Neural cell (in vitro differentiated cells): ENCODE measurements at regions not wholly inside any gene's neighbourhood (a gene's known extent, or its start where the extent isn't known, plus 50 kb on each side); places are given as distances from the start of the nearest gene placed in this dataset.
"Not testable (repeated sequence)": the region's sequence is repeated elsewhere in the genome, so short reads cannot be mapped to it uniquely, and the experiment has no call there.

Source experiments
- CTCF ChIP-seq: fragments of 450-650 bp; IDR thresholded peaks from 2 replicates; pipeline ENCODE4 v1.5.1; 2014; ENCODE audit warnings: antibody characterized with exemption, mild to moderate bottlenecking, moderate library complexity; ENCODE audit not compliant: poor library complexity, severe bottlenecking
- EP300 ChIP-seq: fragments of 450-650 bp; conservative IDR thresholded peaks from 2 replicates; pipeline ENCODE4 v1.6.1; 2014; ENCODE audit warnings: antibody characterized with exemption, mild to moderate bottlenecking, moderate library complexity; ENCODE audit not compliant: poor library complexity, severe bottlenecking
- EZH2 ChIP-seq: fragments of 200-600, 300-800 bp; shearing (Covaris generic), sonication (generic); IDR thresholded peaks from 2 replicates; pipeline ENCODE4 v1.6.1; 2014; ENCODE audit warnings: antibody characterized with exemption, low read length, borderline replicate concordance, mild to moderate bottlenecking; ENCODE audit not compliant: insufficient read depth, poor library complexity, severe bottlenecking
- MXI1 ChIP-seq: fragments of 450-650 bp; conservative IDR thresholded peaks from 2 replicates; pipeline ENCODE4 v1.6.1; 2014; ENCODE audit warnings: antibody characterized with exemption, mild to moderate bottlenecking; ENCODE audit not compliant: poor library complexity, severe bottlenecking
- POLR2AphosphoS5 ChIP-seq: IDR thresholded peaks from 2 replicates; pipeline ENCODE4 v1.6.1; 2012
- RAD21 ChIP-seq: fragments of 450-650 bp; conservative IDR thresholded peaks from 2 replicates; pipeline ENCODE4 v1.6.1; 2014; ENCODE audit warnings: antibody characterized with exemption, mild to moderate bottlenecking, moderate library complexity
- REST ChIP-seq: IDR thresholded peaks from 2 replicates; pipeline ENCODE4 v1.6.1; 2012; ENCODE audit warnings: borderline replicate concordance
- SMC3 ChIP-seq: fragments of 450-650 bp; conservative IDR thresholded peaks from 2 replicates; pipeline ENCODE4 v1.6.1; 2014; ENCODE audit warnings: antibody characterized with exemption, mild to moderate bottlenecking, moderate library complexity; ENCODE audit not compliant: poor library complexity
- TAF1 ChIP-seq: IDR thresholded peaks from 2 replicates; pipeline ENCODE4 v1.6.1; 2012; ENCODE audit warnings: low read depth

- TF ChIP-seq CTCF, EZH2, REST, RAD21, TAF1, POLR2AphosphoS5, EP300, MXI1, SMC3: not testable (repeated sequence)
Measured at GRCh38 chr6:144381499-144381898, 96.4 kb downstream of the UTRN start.
